Ishikawa (cell line): ENCODE measurements at regions not wholly inside any gene's neighbourhood (a gene's known extent, or its start where the extent isn't known, plus 50 kb on each side); places are given as distances from the start of the nearest gene placed in this dataset.

Source experiments
- CEBPB ChIP-seq: IDR thresholded peaks from 2 replicates; pipeline ENCODE4 v1.6.1; 2012
- CREB1 ChIP-seq: IDR thresholded peaks from 2 replicates; pipeline ENCODE4 v1.6.1; 2012; ENCODE audit warnings: low read depth
- EGR1 ChIP-seq: IDR thresholded peaks from 2 replicates; pipeline ENCODE4 v1.6.1; 2012
- EP300 ChIP-seq: IDR thresholded peaks from 2 replicates; pipeline ENCODE4 v1.6.1; 2012; ENCODE audit warnings: borderline replicate concordance
- FOXM1 ChIP-seq: IDR thresholded peaks from 2 replicates; pipeline ENCODE4 v1.6.1; 2012; ENCODE audit warnings: low read depth, borderline replicate concordance
- MAX ChIP-seq: IDR thresholded peaks from 2 replicates; pipeline ENCODE4 v1.6.1; 2012
- RAD21 ChIP-seq: IDR thresholded peaks from 2 replicates; pipeline ENCODE4 v1.6.1; 2012; ENCODE audit warnings: low read depth
- REST ChIP-seq: IDR thresholded peaks from 2 replicates; pipeline ENCODE4 v1.6.1; 2012; ENCODE audit warnings: low read depth, mild to moderate bottlenecking
- TAF1 ChIP-seq: IDR thresholded peaks from 2 replicates; pipeline ENCODE4 v1.6.1; 2012; ENCODE audit warnings: low read depth, mild to moderate bottlenecking
- TCF12 ChIP-seq: IDR thresholded peaks from 2 replicates; pipeline ENCODE4 v1.6.1; 2012; ENCODE audit warnings: low read depth
- TEAD4 ChIP-seq: IDR thresholded peaks from 2 replicates; pipeline ENCODE4 v1.6.1; 2012
- YY1 ChIP-seq: IDR thresholded peaks from 2 replicates; pipeline ENCODE4 v1.6.1; 2012; ENCODE audit warnings: low read depth
- ZBTB7A ChIP-seq: IDR thresholded peaks from 2 replicates; pipeline ENCODE4 v1.6.1; 2012; ENCODE audit warnings: low read depth

GRCh38 chr22:48664586-48664985, 1163.1 kb downstream of the BRD1 start:
- TF ChIP-seq EGR1 (no peak), TAF1 (no peak), REST (no peak), TCF12 (no peak), CEBPB (no peak), EP300 (no peak), RAD21 (no peak), TEAD4 (no peak), FOXM1 (no peak), YY1 (no peak), CREB1 (no peak), MAX (no peak), ZBTB7A (no peak)
